ENCODE measurements at regions not wholly inside any gene's neighbourhood (a gene's known extent, or its start where the extent isn't known, plus 50 kb on each side); places are given as distances from the start of the nearest gene placed in this dataset.

DNA sequence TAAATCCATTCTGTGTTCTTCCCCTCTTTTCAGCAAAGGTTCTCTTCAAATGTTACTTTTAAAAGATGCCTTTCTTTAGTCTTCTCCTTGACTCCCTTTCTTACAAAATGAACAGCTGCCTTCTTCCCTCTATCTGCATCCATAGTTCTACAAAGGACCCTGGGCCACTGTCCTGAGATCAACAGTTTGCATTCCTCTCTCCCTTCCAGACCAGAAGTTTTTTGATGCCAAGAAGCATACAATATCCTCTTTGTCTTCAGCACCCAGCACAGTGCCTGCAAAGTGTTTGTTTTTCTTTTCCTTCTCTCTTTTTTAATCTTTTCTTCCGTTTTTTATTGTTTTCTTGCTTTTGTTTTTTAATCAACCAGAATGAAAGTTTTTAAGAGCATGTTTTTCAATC lies 183.5 kb upstream of the SNX19 start:
- TF ChIP-seq, protein P1, sequence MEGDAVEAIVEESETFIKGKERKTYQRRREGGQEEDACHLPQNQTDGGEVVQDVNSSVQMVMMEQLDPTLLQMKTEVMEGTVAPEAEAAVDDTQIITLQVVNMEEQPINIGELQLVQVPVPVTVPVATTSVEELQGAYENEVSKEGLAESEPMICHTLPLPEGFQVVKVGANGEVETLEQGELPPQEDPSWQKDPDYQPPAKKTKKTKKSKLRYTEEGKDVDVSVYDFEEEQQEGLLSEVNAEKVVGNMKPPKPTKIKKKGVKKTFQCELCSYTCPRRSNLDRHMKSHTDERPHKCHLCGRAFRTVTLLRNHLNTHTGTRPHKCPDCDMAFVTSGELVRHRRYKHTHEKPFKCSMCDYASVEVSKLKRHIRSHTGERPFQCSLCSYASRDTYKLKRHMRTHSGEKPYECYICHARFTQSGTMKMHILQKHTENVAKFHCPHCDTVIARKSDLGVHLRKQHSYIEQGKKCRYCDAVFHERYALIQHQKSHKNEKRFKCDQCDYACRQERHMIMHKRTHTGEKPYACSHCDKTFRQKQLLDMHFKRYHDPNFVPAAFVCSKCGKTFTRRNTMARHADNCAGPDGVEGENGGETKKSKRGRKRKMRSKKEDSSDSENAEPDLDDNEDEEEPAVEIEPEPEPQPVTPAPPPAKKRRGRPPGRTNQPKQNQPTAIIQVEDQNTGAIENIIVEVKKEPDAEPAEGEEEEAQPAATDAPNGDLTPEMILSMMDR (IDR thresholded peaks at IDR 0.05), result no peak
- TF ChIP-seq EZH2 (IDR thresholded peaks at IDR 0.05), result no peak
